Prostate gland (tissue), 2 donors: ENCODE measurements at regions not wholly inside any gene's neighbourhood (a gene's known extent, or its start where the extent isn't known, plus 50 kb on each side); places are given as distances from the start of the nearest gene placed in this dataset.

ENCODE experiments used
- CTCF ChIP-seq, 4 experiments: fragments of 200-600 bp in 2 of 4; fragments of 450-650 bp in 2 of 4; sonication (generic) in 2 of 4; IDR thresholded peaks; 1 replicate in 3 of 4; 2 replicates in 1 of 4; pipeline ENCODE4 v1.5.1; 2016 to 2019; ENCODE audit warnings: antibody characterized with exemption in 4 of 4, mild to moderate bottlenecking in 2 of 4, moderate library complexity in 2 of 4
- POLR2A ChIP-seq: fragments of 450-650 bp; IDR thresholded peaks from one replicate; pipeline ENCODE4 v1.6.1; 2016; ENCODE audit warnings: antibody characterized with exemption, mild to moderate bottlenecking

GRCh38 chr2:7430869-7431641, 513.8 kb downstream of the RNF144A start:
- TF ChIP-seq POLR2A = no peak
- no peak for TF ChIP-seq CTCF (IDR thresholded peaks at IDR 0.05)
